ENCODE measurements at regions not wholly inside any gene's neighbourhood (a gene's known extent, or its start where the extent isn't known, plus 50 kb on each side); places are given as distances from the start of the nearest gene placed in this dataset.

GRCh38 chr21:21818898-21819297, 820.7 kb downstream of the NCAM2 start:
- DNase-seq (ENCODE audit: low spot score) = no peak
- H3K4me1 Mint-ChIP-seq (ENCODE audit: unreplicated experiment) = no peaks in the 10 kb centered on the region
- no peak overlapping the region for H3K4me3 Mint-ChIP-seq (ENCODE audit: unreplicated experiment)
- H3K36me3 Mint-ChIP-seq (ENCODE audit: low read depth, unreplicated experiment) = no peaks in the 10 kb centered on the region
- H3K9me3 Mint-ChIP-seq (ENCODE audit: unreplicated experiment) = no peaks in the 10 kb centered on the region
- no peak overlapping the region for H3K27ac Mint-ChIP-seq (ENCODE audit: unreplicated experiment)
- TF ChIP-seq CTCF (IDR thresholded peaks at IDR 0.05; ENCODE audit: unreplicated experiment) = no peak
- H3K27me3 Mint-ChIP-seq (ENCODE audit: unreplicated experiment) = no peaks in the 10 kb centered on the region

DNA sequence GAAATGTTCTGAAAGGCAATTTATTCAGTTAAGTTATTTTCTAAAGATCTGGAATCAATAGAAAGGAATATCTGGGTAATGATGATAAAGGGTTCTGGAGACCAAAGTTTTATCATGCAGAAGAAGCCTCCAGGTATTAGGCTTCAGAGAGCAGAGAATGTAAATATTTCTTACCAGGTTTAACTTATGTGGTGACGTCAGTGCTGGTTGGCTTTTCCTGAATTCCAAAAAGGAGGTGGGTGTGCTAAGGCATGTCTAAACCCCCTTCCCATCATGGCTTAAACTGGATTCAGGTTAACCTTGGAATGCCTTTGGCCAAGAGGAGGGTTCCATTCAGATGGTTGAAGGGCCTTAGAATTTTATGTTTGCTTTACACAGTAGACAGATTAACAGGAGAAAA, 829.9 kb downstream of the NCAM2 start:
- Mint-ChIP-seq H3K4me3 (ENCODE audit: unreplicated experiment) (no peak overlapping the region), H3K27me3 (ENCODE audit: unreplicated experiment) (no peaks in the 10 kb centered on the region), H3K27ac (ENCODE audit: unreplicated experiment) (no peak overlapping the region), H3K36me3 (ENCODE audit: low read depth, unreplicated experiment) (no peaks in the 10 kb centered on the region), H3K4me1 (ENCODE audit: unreplicated experiment) (no peaks in the 10 kb centered on the region), H3K9me3 (ENCODE audit: unreplicated experiment) (no peaks in the 10 kb centered on the region)
- no peak for DNase-seq (ENCODE audit: low spot score)
- TF ChIP-seq CTCF (IDR thresholded peaks at IDR 0.05; ENCODE audit: unreplicated experiment) = no peak

DNA sequence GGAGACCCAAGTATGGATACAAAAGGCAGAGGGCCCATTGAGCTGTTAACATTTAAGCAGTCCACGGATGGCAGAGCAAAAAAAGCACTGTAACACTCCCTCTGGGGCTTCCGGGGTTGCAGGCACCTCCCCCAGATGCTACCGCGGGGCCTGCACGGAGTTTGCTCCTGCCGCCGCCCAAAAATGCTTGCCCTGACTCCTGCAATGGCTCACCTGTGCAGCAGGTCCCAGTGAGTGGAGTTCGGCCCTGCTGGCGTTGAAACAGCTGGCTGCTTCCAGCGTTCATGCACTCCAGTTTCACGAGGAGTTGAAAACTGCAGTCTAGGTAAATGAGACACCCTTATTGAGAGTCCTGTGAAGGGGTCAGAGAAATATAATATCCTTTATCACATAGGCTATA, 832.8 kb downstream of the NCAM2 start:
- Mint-ChIP-seq H3K9me3 (ENCODE audit: unreplicated experiment) (no peaks in the 10 kb centered on the region), H3K27me3 (ENCODE audit: unreplicated experiment) (no peaks in the 10 kb centered on the region), H3K4me1 (ENCODE audit: unreplicated experiment) (no peaks in the 10 kb centered on the region), H3K36me3 (ENCODE audit: low read depth, unreplicated experiment) (no peaks in the 10 kb centered on the region), H3K4me3 (ENCODE audit: unreplicated experiment) (no peak overlapping the region), H3K27ac (ENCODE audit: unreplicated experiment) (no peak overlapping the region)
- no peak for TF ChIP-seq CTCF (IDR thresholded peaks at IDR 0.05; ENCODE audit: unreplicated experiment)
- no peak for DNase-seq (ENCODE audit: low spot score)

GRCh38 chr21:21845901-21846300, 847.7 kb downstream of the NCAM2 start:
- no peak overlapping the region for H3K4me3 Mint-ChIP-seq (ENCODE audit: unreplicated experiment)
- no peak for TF ChIP-seq CTCF (IDR thresholded peaks at IDR 0.05; ENCODE audit: unreplicated experiment)
- no peaks in the 10 kb centered on the region for H3K36me3 Mint-ChIP-seq (ENCODE audit: low read depth, unreplicated experiment)
- H3K4me1 Mint-ChIP-seq (ENCODE audit: unreplicated experiment) = no peaks in the 10 kb centered on the region
- H3K9me3 Mint-ChIP-seq (ENCODE audit: unreplicated experiment) = no peaks in the 10 kb centered on the region
- no peak for DNase-seq (ENCODE audit: low spot score)
- H3K27me3 Mint-ChIP-seq (ENCODE audit: unreplicated experiment) = no peaks in the 10 kb centered on the region
- H3K27ac Mint-ChIP-seq (ENCODE audit: unreplicated experiment) = no peak overlapping the region

DNA sequence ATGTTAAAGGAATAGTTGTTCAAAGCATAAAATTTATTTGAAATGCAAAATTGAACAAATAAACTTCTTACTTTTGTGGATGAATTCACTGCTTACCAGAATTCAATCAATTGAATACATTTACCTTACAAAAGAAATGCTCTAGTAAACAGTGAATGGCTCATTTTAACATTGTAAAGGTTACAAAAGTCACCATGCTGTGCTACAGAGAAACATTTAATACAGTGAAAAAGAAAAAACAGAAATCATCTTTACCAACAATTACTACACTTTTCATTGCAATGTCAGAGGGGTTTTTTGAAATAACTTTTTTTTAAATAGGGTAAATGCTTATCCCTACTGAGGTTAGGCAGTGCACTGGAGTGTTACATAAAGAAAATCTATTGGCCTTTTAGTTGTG, 853.0 kb downstream of the NCAM2 start:
- DNase-seq (ENCODE audit: low spot score) = no peak
- Mint-ChIP-seq H3K36me3 (ENCODE audit: low read depth, unreplicated experiment) (no peaks in the 10 kb centered on the region), H3K9me3 (ENCODE audit: unreplicated experiment) (no peaks in the 10 kb centered on the region), H3K27ac (ENCODE audit: unreplicated experiment) (no peak overlapping the region), H3K27me3 (ENCODE audit: unreplicated experiment) (no peaks in the 10 kb centered on the region), H3K4me1 (ENCODE audit: unreplicated experiment) (peaks cover 6% of the 10 kb centered on the region), H3K4me3 (ENCODE audit: unreplicated experiment) (no peak overlapping the region)
- TF ChIP-seq CTCF (IDR thresholded peaks at IDR 0.05; ENCODE audit: unreplicated experiment) = no peak

Data from endothelial cell (in vitro differentiated cells).